Keratinocyte (primary cell): ENCODE measurements at regions not wholly inside any gene's neighbourhood (a gene's known extent, or its start where the extent isn't known, plus 50 kb on each side); places are given as distances from the start of the nearest gene placed in this dataset.

Experiments used
- CTCF ChIP-seq, 3 experiments: IDR thresholded peaks in 1 of 3; conservative IDR thresholded peaks in 1 of 3; optimal IDR thresholded peaks in 1 of 3; 2 replicates in 2 of 3; 3 replicates in 1 of 3; pipeline versions ENCODE3 to v1.5.1; 2011; ENCODE audit warnings: low read length in 3 of 3, mild to moderate bottlenecking in 3 of 3, moderate library complexity in 2 of 3, control low read depth in 1 of 3, inconsistent platforms in 1 of 3; ENCODE audit not compliant: insufficient read depth in 2 of 3; ENCODE audit errors: extremely low read depth in 1 of 3
- EZH2 ChIP-seq: IDR thresholded peaks from one replicate; pipeline ENCODE4 v1.6.1; 2012; ENCODE audit warnings: inconsistent platforms, mild to moderate bottlenecking, low read length, moderate library complexity

DNA sequence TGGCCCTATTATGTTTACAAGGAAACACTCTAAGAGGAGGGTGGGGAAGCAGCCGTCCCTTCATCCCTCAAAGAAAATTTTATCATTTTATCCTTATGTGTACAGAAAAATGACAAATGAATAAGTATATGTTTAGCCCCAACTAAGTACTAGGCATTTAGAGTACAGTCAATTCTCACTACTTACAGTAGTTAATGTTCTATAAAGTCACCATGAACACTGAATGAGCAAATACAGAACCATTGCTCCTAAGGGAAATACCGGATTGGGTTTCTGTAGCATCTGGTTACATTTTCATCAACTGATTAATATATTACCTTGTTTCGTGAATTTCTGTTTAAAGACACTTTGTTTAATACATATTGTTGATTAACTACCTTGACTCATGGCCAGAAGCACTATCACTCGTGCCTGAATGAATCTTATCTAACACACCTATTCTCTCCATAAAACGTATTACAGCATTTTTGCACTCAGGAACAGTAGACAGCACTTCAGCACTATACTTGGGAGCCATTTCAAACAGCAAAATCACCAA lies 109.3 kb downstream of the ASB9 start:
- no peak for TF ChIP-seq CTCF (optimal IDR thresholded peaks at IDR 0.05 in 1 of 3, IDR thresholded peaks at IDR 0.05 in 1 of 3, conservative IDR thresholded peaks at IDR 0.05 in 1 of 3; ENCODE audit: extremely low read depth in 1 of 3, insufficient read depth in 2 of 3, low read length in 3 of 3)
- TF ChIP-seq EZH2, result no peak
